ENCODE measurements at regions not wholly inside any gene's neighbourhood (a gene's known extent, or its start where the extent isn't known, plus 50 kb on each side); places are given as distances from the start of the nearest gene placed in this dataset.

DNA sequence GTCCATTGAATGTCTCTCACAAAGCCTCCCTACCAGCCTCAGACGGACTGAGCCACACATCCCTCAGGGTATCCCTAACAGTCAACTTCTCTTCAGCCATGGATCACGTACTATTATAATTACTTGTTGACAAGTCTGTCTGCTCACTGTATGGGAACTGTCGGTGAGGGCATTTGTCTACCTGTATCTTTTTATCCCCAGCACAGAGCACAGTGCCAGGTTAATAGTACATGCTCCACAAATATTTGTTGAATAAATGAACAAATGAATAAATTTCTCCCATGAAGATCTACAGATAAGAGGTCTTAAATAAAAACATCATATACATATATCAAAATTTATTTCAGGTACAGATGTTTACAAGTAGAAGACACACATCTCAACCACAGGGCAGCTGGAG lies 414.0 kb downstream of the SOX9 start:
- TF ChIP-seq CTCF (conservative IDR thresholded peaks at IDR 0.05; ENCODE audit: low read depth, low read length), result no peak
- no peak for TF ChIP-seq EZH2 (IDR thresholded peaks at IDR 0.05; ENCODE audit: low read length, unreplicated experiment)

Data from PC-3 (cell line).